ENCODE measurements at regions not wholly inside any gene's neighbourhood (a gene's known extent, or its start where the extent isn't known, plus 50 kb on each side); places are given as distances from the start of the nearest gene placed in this dataset.

DNA sequence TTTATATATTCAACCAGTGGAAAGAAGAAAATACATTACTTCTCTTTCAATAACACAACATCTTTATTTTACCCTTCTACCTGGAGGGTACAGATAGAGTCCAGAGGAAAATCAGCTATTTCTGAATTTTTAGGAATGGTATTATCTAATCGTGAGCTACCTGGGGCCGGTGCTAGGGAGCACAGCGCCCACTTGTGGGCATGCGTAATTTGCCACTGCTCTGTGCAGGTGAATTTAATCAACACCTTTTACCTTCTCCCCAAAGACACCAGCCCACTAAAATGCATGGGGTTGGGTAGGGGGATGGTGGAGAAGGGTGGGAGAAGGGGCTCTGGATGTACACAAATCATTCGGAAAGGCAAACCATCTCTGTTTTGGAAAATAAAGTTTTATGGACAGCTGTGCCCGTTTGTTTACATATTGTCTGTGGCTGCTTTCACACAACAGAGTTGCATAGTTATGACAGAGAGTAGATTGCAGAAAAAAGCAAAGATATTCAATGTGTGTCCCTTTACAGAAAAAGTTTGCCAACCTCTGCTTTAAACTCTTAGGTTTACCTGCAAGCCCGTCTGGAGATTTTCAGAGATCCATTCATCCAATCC lies 51.5 kb upstream of the DCC start:
- TF ChIP-seq, protein P1, sequence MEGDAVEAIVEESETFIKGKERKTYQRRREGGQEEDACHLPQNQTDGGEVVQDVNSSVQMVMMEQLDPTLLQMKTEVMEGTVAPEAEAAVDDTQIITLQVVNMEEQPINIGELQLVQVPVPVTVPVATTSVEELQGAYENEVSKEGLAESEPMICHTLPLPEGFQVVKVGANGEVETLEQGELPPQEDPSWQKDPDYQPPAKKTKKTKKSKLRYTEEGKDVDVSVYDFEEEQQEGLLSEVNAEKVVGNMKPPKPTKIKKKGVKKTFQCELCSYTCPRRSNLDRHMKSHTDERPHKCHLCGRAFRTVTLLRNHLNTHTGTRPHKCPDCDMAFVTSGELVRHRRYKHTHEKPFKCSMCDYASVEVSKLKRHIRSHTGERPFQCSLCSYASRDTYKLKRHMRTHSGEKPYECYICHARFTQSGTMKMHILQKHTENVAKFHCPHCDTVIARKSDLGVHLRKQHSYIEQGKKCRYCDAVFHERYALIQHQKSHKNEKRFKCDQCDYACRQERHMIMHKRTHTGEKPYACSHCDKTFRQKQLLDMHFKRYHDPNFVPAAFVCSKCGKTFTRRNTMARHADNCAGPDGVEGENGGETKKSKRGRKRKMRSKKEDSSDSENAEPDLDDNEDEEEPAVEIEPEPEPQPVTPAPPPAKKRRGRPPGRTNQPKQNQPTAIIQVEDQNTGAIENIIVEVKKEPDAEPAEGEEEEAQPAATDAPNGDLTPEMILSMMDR (conservative IDR thresholded peaks at IDR 0.05) = peak; percentile 92
- TF ChIP-seq ZFX (IDR thresholded peaks at IDR 0.05) = no peak

Measured in C4-2B (cell line).